ENCODE measurements at regions not wholly inside any gene's neighbourhood (a gene's known extent, or its start where the extent isn't known, plus 50 kb on each side); places are given as distances from the start of the nearest gene placed in this dataset.
A peak's percentile ranks its signal among the peaks of the same experiment; 100 is the strongest.

- no peaks in the 10 kb centered on the region for H3K27me3 ChIP-seq
- H3K4me3 ChIP-seq, result no peak overlapping the region
- peaks cover 0 to 10% of the 10 kb centered on the region in 2 donors for H3K4me1 ChIP-seq
- intact Hi-C loops (cut with DNase I), result loop anchor here (10.0 kb wide), 1 partner anchor 317 kb away; no protein-coding TSS in a partner anchor
- TF ChIP-seq, protein P1, sequence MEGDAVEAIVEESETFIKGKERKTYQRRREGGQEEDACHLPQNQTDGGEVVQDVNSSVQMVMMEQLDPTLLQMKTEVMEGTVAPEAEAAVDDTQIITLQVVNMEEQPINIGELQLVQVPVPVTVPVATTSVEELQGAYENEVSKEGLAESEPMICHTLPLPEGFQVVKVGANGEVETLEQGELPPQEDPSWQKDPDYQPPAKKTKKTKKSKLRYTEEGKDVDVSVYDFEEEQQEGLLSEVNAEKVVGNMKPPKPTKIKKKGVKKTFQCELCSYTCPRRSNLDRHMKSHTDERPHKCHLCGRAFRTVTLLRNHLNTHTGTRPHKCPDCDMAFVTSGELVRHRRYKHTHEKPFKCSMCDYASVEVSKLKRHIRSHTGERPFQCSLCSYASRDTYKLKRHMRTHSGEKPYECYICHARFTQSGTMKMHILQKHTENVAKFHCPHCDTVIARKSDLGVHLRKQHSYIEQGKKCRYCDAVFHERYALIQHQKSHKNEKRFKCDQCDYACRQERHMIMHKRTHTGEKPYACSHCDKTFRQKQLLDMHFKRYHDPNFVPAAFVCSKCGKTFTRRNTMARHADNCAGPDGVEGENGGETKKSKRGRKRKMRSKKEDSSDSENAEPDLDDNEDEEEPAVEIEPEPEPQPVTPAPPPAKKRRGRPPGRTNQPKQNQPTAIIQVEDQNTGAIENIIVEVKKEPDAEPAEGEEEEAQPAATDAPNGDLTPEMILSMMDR (IDR thresholded peaks at IDR 0.05), result no peak
- DNase-seq (ENCODE audit: low spot score in 2 of 2), result no peak
- H3K9me3 ChIP-seq, result no peaks in the 10 kb centered on the region
- no peak overlapping the region for H3K27ac ChIP-seq
- no peaks in the 10 kb centered on the region for H3K36me3 ChIP-seq
Observed at GRCh38 chr3:25091934-25092333, 336.1 kb upstream of the RARB start.

GRCh38 chr3:25094932-25095685, 333.0 kb upstream of the RARB start:
- no peaks in the 10 kb centered on the region for H3K36me3 ChIP-seq
- DNase-seq (ENCODE audit: low spot score in 2 of 2), result no peak
- no peak overlapping the region for H3K4me3 ChIP-seq
- no peaks in the 10 kb centered on the region for H3K4me1 ChIP-seq
- intact Hi-C loops (cut with DNase I), result loop anchor here (10.0 kb wide), 1 partner anchor 320 kb away; no protein-coding TSS in a partner anchor
- TF ChIP-seq, protein P1 (IDR thresholded peaks at IDR 0.05), result peak in 1 of 3 experiments; percentile 36
- H3K27ac ChIP-seq, result no peak overlapping the region
- no peaks in the 10 kb centered on the region for H3K27me3 ChIP-seq
- H3K9me3 ChIP-seq, result no peaks in the 10 kb centered on the region

DNA sequence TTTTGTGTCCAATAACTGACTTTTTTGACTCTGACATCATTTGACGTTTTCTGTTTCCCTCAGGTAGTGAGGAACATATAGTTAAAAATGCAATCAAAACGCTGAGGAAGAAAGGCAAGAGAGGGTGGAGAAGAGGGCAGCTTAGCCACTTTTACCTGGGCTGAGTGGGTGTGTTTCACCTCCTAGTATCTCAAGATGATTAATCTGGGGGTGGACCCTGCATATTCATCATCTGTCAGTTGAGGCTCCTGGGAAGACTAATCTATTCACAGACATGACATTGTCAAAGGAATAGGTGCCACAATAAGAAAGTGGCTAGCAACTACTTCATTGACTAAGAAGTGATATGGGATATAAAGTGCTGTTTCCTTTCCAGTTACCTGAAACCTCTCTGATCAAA, 331.5 kb upstream of the RARB start:
- TF ChIP-seq, protein P1 (IDR thresholded peaks at IDR 0.05), result no peak
- Histone ChIP-seq H3K9me3 (no peaks in the 10 kb centered on the region), H3K27me3 (no peaks in the 10 kb centered on the region), H3K27ac (no peak overlapping the region), H3K4me1 (no peaks in the 10 kb centered on the region), H3K36me3 (no peaks in the 10 kb centered on the region), H3K4me3 (no peak overlapping the region)
- no peak for DNase-seq (ENCODE audit: low spot score in 2 of 2)
- intact Hi-C loops (cut with DNase I), result loop anchor here (10.0 kb wide), 1 partner anchor 322 kb away; no protein-coding TSS in a partner anchor

DNA sequence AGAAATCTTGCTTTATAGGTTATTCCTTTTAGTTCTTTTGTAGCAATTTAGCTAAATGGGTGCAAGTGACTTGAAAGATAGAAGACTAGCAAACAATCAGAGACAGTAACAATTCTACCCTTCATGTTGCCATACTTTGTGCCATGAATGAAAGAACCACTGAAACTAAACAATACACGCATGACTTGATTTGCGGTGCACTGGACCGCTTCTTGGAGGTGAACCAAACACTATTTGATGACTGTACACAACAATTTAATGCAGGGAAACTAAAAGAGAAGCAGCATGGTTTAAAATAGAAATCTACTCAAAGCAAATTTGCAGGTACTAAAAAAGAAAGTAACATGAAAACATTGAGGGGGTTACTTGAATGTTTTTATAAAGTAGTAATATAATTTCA, 331.0 kb upstream of the RARB start:
- no peaks in the 10 kb centered on the region for H3K36me3 ChIP-seq
- H3K4me1 ChIP-seq, result no peaks in the 10 kb centered on the region
- H3K9me3 ChIP-seq, result no peaks in the 10 kb centered on the region
- intact Hi-C loops (cut with DNase I), result loop anchor here (10.0 kb wide), 1 partner anchor 322 kb away; no protein-coding TSS in a partner anchor
- TF ChIP-seq, protein P1 (IDR thresholded peaks at IDR 0.05), result no peak
- no peak overlapping the region for H3K27ac ChIP-seq
- DNase-seq (ENCODE audit: low spot score in 2 of 2), result no peak
- no peak overlapping the region for H3K4me3 ChIP-seq
- no peaks in the 10 kb centered on the region for H3K27me3 ChIP-seq

GRCh38 chr3:25099666-25100065, 328.4 kb upstream of the RARB start:
- intact Hi-C loops (cut with DNase I), result loop anchor here (10.0 kb wide), 1 partner anchor 325 kb away; no protein-coding TSS in a partner anchor

More at GRCh38 chr3:25099666-25100065, 328.4 kb upstream of the RARB start:
- Histone ChIP-seq H3K9me3 (no peaks in the 10 kb centered on the region), H3K27me3 (no peaks in the 10 kb centered on the region), H3K27ac (no peak overlapping the region), H3K4me3 (no peak overlapping the region), H3K4me1 (no peaks in the 10 kb centered on the region), H3K36me3 (no peaks in the 10 kb centered on the region)
- TF ChIP-seq, protein P1 (IDR thresholded peaks at IDR 0.05), result no peak
- DNase-seq (ENCODE audit: low spot score in 2 of 2), result no peak

Data from ascending aorta (tissue), 2 donors.